T-helper 1 cell treated with Interleukin-12 subunit alpha and Interleukin-12 subunit beta and Interleukin-4 antibody, amounts not matched to agents 30 μg/mL and 1 μg/mL, for 36 hours (primary cell): ENCODE measurements at regions not wholly inside any gene's neighbourhood (a gene's known extent, or its start where the extent isn't known, plus 50 kb on each side); places are given as distances from the start of the nearest gene placed in this dataset.

Experiments
- H3K27ac Mint-ChIP-seq: one replicate; pipeline ENCODE4 v1.8.0; 2021; ENCODE audit warnings: mild to moderate bottlenecking, mixed read lengths
- H3K27me3 Mint-ChIP-seq: one replicate; pipeline ENCODE4 v1.8.0; 2021; ENCODE audit warnings: low read depth, mixed read lengths
- H3K36me3 Mint-ChIP-seq: one replicate; pipeline ENCODE4 v1.8.0; 2021; ENCODE audit warnings: low read depth, mixed read lengths
- H3K4me1 Mint-ChIP-seq: one replicate; pipeline ENCODE4 v1.8.0; 2021; ENCODE audit warnings: low read depth, mixed read lengths
- H3K4me3 Mint-ChIP-seq: one replicate; pipeline ENCODE4 v1.8.0; 2021; ENCODE audit warnings: mild to moderate bottlenecking, moderate library complexity, mixed read lengths
- H3K9me3 Mint-ChIP-seq: one replicate; pipeline ENCODE4 v1.8.0; 2021; ENCODE audit warnings: mixed read lengths

DNA sequence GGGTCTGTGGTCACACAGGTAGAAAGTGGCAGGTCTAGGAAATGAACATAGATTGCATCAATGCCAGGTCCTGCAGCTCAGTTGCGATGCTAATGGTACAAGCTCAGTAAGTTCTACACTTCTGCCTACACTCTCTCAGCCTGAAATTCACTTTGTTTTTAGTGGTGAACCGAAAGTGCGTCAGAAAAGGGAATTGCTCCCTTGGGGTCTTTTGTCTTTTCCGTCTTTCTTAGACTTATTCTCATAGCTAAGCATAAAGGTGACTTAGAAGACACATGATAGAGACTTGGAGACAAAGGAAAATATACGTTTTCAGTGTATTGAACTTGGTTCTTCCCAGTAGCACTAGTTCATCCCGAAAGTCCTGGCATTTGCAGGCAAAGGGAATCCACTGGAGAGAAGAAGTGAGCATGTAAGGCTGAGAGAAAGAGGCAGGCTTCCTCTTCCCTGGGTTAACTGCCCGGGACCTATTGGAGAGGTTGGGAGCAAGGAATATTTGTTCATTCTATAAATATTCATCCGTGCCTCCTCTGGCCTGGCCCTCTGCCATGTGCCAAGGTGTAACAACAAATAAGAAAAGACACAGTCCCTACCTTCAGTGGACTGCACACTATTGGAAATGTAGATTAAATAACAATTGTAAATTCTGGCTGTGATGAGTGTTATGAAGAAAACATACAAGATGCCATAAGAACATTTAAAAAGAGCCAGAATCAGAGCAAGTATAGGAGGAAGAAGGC lies 785.8 kb downstream of the MED13L start:
- Mint-ChIP-seq H3K27me3 (no peaks in the 10 kb centered on the region), H3K36me3 (no peaks in the 10 kb centered on the region), H3K27ac (no peak overlapping the region), H3K9me3 (peaks cover 8% of the 10 kb centered on the region), H3K4me3 (no peak overlapping the region), H3K4me1 (no peaks in the 10 kb centered on the region)

DNA sequence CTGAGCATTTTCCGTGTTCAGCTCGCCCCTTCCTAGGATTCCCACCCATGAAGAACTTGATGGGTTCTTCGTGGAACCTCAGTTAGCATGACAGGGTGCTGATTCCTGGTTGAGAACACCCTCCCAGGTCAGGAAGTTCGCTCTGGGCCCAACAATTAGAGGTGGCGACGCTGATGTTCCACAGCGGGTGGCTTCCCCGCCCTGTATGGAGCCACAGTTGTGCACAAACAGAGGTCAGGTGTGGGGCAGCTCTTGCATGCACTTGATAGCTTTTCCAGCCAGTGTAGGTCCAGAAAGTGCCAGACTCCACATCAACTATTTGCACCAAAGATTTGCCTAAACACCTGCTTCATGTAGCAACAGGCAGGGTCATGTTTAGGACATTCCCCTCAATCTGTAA lies 788.2 kb downstream of the MED13L start:
- Mint-ChIP-seq H3K4me3 (no peak overlapping the region), H3K9me3 (peaks cover 11% of the 10 kb centered on the region), H3K27ac (no peak overlapping the region), H3K27me3 (no peaks in the 10 kb centered on the region), H3K4me1 (no peaks in the 10 kb centered on the region), H3K36me3 (no peaks in the 10 kb centered on the region)

DNA sequence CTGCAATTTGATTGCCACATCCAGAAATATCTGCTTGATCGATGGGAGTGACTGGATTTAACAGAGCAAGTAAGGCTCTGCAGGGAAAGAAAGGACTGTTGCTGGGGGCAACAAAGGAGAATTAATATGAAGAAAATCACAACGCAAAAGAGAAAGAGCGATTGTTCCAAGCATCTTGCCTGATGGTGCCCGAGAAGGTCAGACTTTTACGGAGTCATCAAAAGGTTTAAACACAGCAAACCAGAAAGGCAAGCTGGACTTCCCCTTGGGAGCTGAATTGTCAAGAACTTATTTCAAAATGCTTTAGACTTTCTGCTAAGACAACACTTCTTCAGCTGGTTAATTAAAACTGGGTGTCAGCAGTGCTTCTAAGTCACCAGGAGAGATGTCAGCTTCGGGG lies 791.5 kb downstream of the MED13L start:
- Mint-ChIP-seq H3K4me3 (no peak overlapping the region), H3K9me3 (peaks cover 4% of the 10 kb centered on the region), H3K36me3 (no peaks in the 10 kb centered on the region), H3K27me3 (no peaks in the 10 kb centered on the region), H3K27ac (no peak overlapping the region), H3K4me1 (no peaks in the 10 kb centered on the region)

GRCh38 chr12:115485503-115485902 lies 792.0 kb downstream of the MED13L start:
- H3K4me3 Mint-ChIP-seq: no peak overlapping the region
- H3K9me3 Mint-ChIP-seq: peaks cover 7% of the 10 kb centered on the region
- H3K4me1 Mint-ChIP-seq: no peaks in the 10 kb centered on the region
- no peaks in the 10 kb centered on the region for H3K36me3 Mint-ChIP-seq
- H3K27me3 Mint-ChIP-seq: no peaks in the 10 kb centered on the region
- H3K27ac Mint-ChIP-seq: no peak overlapping the region

- Mint-ChIP-seq H3K36me3 (no peaks in the 10 kb centered on the region), H3K27ac (no peak overlapping the region), H3K27me3 (no peaks in the 10 kb centered on the region), H3K4me3 (no peak overlapping the region), H3K4me1 (no peaks in the 10 kb centered on the region), H3K9me3 (peaks cover 17% of the 10 kb centered on the region)
These were observed 794.5 kb downstream of the MED13L start for GRCh38 chr12:115482943-115483342.

- no peaks in the 10 kb centered on the region for H3K27me3 Mint-ChIP-seq
- H3K36me3 Mint-ChIP-seq: no peaks in the 10 kb centered on the region
- H3K9me3 Mint-ChIP-seq: peaks cover 23% of the 10 kb centered on the region
- H3K27ac Mint-ChIP-seq: no peak overlapping the region
- H3K4me1 Mint-ChIP-seq: no peaks in the 10 kb centered on the region
- no peak overlapping the region for H3K4me3 Mint-ChIP-seq
These were observed 796.4 kb downstream of the MED13L start for GRCh38 chr12:115481141-115481540.

DNA sequence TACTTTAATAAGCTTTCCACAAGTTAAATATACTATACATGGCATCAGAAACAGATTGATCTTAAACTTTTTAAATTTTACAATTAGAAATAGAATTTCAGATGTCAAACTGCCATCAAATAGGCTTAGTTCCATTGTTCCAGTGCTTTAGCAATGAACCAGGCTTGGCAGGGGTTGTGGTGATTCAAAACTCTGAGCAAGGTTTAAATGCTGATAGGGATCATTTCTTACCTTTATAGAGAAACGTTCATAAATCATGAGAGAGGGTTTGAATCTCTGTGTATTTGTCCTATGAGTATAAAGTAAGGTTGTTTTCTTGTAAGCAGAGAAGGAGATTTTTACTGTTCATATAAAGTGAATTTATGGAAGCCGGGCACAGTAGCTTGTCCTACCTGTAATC lies 794.5 kb upstream of the TBX3 start:
- no peaks in the 10 kb centered on the region for H3K4me1 Mint-ChIP-seq
- H3K27me3 Mint-ChIP-seq: no peaks in the 10 kb centered on the region
- no peak overlapping the region for H3K27ac Mint-ChIP-seq
- H3K36me3 Mint-ChIP-seq: no peaks in the 10 kb centered on the region
- no peak overlapping the region for H3K4me3 Mint-ChIP-seq
- H3K9me3 Mint-ChIP-seq: peaks cover 19% of the 10 kb centered on the region

DNA sequence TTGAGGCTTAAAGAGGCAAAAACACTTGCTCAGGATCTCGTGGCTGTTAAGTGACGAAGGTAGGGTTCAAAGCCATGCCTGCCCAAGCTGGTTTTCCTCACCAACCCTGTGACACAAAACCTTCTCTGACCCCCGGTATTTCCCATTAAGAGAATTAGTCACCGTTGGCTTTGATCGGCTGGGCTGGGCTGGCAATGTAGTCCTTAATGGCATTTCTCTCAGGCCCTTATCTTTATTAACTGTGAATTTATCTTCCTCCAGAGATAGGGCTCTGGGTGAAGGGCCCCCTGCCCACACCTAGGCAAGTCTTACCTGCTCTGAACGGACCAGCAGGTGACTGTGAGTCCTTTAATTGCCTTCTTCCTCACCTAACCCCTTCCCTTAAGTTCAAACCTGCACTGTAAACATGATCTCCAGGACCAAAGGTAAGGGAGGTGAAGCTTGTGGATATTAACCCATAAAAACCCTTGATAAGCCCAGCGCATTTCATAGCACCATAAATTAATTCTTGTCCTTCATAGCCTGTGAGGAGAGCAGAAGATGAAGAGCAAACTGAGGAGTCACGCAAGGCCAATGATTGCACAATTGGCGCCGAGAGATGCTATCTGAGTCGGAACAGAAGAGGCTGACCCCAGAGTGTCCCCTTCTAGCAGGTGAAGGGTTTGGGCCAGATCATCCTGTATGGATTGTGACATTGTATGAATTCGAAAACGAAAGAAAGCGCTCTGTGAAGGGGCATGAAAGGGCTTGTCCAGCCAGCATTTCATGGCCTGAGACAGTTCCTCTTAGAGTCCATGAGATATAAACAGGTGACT lies 790.8 kb upstream of the TBX3 start:
- H3K9me3 Mint-ChIP-seq: peaks cover 12% of the 10 kb centered on the region
- H3K27me3 Mint-ChIP-seq: no peaks in the 10 kb centered on the region
- H3K27ac Mint-ChIP-seq: no peak overlapping the region
- H3K4me3 Mint-ChIP-seq: no peak overlapping the region
- no peaks in the 10 kb centered on the region for H3K36me3 Mint-ChIP-seq
- no peaks in the 10 kb centered on the region for H3K4me1 Mint-ChIP-seq

GRCh38 chr12:115473257-115473956 lies 789.4 kb upstream of the TBX3 start:
- H3K4me1 Mint-ChIP-seq: no peaks in the 10 kb centered on the region
- no peak overlapping the region for H3K4me3 Mint-ChIP-seq

DNA sequence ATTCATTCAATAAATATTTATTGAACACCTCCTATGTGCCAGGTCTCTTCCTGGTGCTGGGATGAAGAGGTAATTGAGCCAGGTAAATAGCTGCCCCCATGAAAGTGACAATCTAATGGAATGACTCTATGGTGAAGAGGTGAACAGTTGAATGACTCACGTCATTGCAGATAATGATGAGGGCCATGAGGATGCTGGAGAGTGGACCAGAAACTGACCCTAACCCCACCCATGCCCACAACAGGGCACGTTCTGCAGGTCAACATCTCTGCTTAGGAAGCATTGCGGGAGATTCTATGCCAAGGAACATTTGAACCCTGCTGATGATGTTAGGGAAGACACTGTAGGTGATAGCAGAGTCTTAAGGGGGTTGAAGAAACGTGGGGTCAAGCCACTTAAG lies 788.9 kb upstream of the TBX3 start:
- H3K27me3 Mint-ChIP-seq: no peaks in the 10 kb centered on the region
- no peaks in the 10 kb centered on the region for H3K4me1 Mint-ChIP-seq
- H3K36me3 Mint-ChIP-seq: no peaks in the 10 kb centered on the region
- peaks cover 6% of the 10 kb centered on the region for H3K9me3 Mint-ChIP-seq
- no peak overlapping the region for H3K4me3 Mint-ChIP-seq
- no peak overlapping the region for H3K27ac Mint-ChIP-seq

More at GRCh38 chr12:115473257-115473956, 789.4 kb upstream of the TBX3 start:
- H3K27ac Mint-ChIP-seq: no peak overlapping the region
- peaks cover 6% of the 10 kb centered on the region for H3K9me3 Mint-ChIP-seq
- no peaks in the 10 kb centered on the region for H3K27me3 Mint-ChIP-seq
- no peaks in the 10 kb centered on the region for H3K36me3 Mint-ChIP-seq

DNA sequence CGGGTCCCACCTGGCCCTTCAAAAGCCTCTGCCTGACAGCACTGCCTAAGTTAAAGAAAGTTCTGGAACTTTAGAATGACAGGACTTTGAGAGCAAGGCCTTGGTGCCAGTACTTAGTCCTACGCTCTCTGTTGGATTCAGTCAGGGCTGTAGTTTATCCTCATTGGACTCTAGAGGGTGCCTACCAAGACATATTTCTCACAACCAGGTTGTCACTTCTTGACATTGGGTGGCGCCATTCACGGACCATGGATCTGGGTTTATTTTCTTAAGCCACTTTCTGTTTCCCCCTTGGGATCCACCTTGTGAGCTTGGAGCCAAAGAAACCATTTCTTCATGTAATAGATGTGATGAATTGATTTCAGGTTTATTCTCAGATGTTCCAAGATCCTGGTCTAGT lies 787.0 kb upstream of the TBX3 start:
- Mint-ChIP-seq H3K4me1 (no peaks in the 10 kb centered on the region), H3K36me3 (no peaks in the 10 kb centered on the region), H3K27ac (no peak overlapping the region), H3K27me3 (no peaks in the 10 kb centered on the region), H3K4me3 (no peak overlapping the region), H3K9me3 (no peaks in the 10 kb centered on the region)

DNA sequence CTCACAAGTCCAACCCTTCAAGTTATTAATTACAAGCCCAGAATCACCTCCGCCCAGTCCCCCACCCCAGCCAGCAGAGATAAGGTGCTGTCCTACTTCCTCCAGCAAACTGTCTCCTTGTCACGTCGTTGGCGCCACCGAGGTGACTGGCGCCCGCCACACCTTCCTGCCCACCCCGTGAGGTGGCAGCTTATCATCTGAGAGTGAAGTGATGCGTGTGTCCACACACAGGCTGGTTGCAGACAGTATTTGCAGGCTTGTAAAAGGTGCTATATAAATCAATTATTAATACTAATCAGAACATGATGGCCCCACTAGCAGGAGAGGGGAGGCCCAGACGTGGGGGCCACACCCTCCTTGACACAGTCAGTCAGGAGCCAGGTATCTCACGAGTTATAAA lies 786.6 kb upstream of the TBX3 start:
- Mint-ChIP-seq H3K9me3 (no peaks in the 10 kb centered on the region), H3K4me3 (no peak overlapping the region), H3K27ac (no peak overlapping the region), H3K4me1 (no peaks in the 10 kb centered on the region), H3K36me3 (no peaks in the 10 kb centered on the region), H3K27me3 (no peaks in the 10 kb centered on the region)

- Mint-ChIP-seq H3K9me3 (no peaks in the 10 kb centered on the region), H3K27ac (no peak overlapping the region), H3K36me3 (no peaks in the 10 kb centered on the region), H3K27me3 (no peaks in the 10 kb centered on the region), H3K4me3 (no peak overlapping the region), H3K4me1 (no peaks in the 10 kb centered on the region)
These were observed 784.1 kb upstream of the TBX3 start for GRCh38 chr12:115468087-115468510.

DNA sequence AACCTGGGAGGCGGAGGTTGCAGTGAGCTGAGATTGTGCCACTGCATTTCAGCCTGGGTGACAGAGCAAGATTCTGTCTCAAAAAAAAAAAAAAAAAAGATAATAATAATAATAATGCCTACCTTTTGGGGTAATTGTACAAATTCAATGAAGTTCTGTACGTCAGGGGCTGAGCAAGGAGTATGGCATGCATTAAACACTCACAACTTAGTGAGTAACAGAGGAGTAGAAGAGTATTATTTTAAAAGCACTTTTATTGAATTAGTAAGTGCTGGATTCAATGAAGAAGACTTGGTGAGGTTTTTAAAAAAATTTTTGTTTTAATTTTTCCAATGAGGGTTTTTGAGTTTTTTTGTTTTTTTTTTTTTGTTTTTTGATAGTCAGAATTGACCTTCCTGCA lies 783.6 kb upstream of the TBX3 start:
- no peaks in the 10 kb centered on the region for H3K36me3 Mint-ChIP-seq
- H3K4me3 Mint-ChIP-seq: no peak overlapping the region
- H3K4me1 Mint-ChIP-seq: no peaks in the 10 kb centered on the region
- no peaks in the 10 kb centered on the region for H3K27me3 Mint-ChIP-seq
- no peaks in the 10 kb centered on the region for H3K9me3 Mint-ChIP-seq
- no peak overlapping the region for H3K27ac Mint-ChIP-seq

- no peaks in the 10 kb centered on the region for H3K36me3 Mint-ChIP-seq
- peaks cover 4% of the 10 kb centered on the region for H3K9me3 Mint-ChIP-seq
- no peak overlapping the region for H3K27ac Mint-ChIP-seq
- H3K4me3 Mint-ChIP-seq: no peak overlapping the region
- no peaks in the 10 kb centered on the region for H3K27me3 Mint-ChIP-seq
- no peaks in the 10 kb centered on the region for H3K4me1 Mint-ChIP-seq
These were observed 782.1 kb upstream of the TBX3 start for GRCh38 chr12:115466076-115466475.
